Neutrophil (primary cell): ENCODE measurements at regions not wholly inside any gene's neighbourhood (a gene's known extent, or its start where the extent isn't known, plus 50 kb on each side); places are given as distances from the start of the nearest gene placed in this dataset.

ENCODE experiments used
- H3K27ac ChIP-seq: fragments of 200-600 bp; sonication (generic); 2 replicates; pipeline ENCODE4 v1.5.1; 2016; ENCODE audit warnings: mild to moderate bottlenecking, moderate library complexity
- H3K27me3 ChIP-seq: fragments of 200-600 bp; sonication (generic); 2 replicates; pipeline ENCODE4 v1.6.0; 2016; ENCODE audit warnings: mild to moderate bottlenecking
- H3K36me3 ChIP-seq: fragments of 200-600 bp; sonication (generic); 2 replicates; pipeline ENCODE4 v1.5.1; 2017
- H3K4me1 ChIP-seq, 2 experiments: fragments of 200-600 bp in 1 of 2; sonication (generic) in 1 of 2; 1 replicate in 1 of 2; 2 replicates in 1 of 2; pipeline versions ENCODE4 v1.5.1 to v1.6.1; 2013 to 2016; ENCODE audit warnings: low read depth in 1 of 2, low read length in 1 of 2, mild to moderate bottlenecking in 1 of 2, moderate library complexity in 1 of 2; ENCODE audit not compliant: control insufficient read depth in 1 of 2, insufficient read depth in 1 of 2
- H3K4me3 ChIP-seq, 2 experiments: fragments of 200-600 bp in 1 of 2; sonication (generic) in 1 of 2; 1 replicate in 1 of 2; 2 replicates in 1 of 2; pipeline ENCODE4 v1.5.1; 2013 to 2016; ENCODE audit warnings: low read depth in 1 of 2, low read length in 1 of 2, mild to moderate bottlenecking in 1 of 2, moderate library complexity in 1 of 2
- H3K9me3 ChIP-seq: fragments of 200-600 bp; sonication (generic); 2 replicates; pipeline ENCODE4 v1.5.1; 2016
- CTCF ChIP-seq: fragments of 200-600 bp; sonication (generic); IDR thresholded peaks from 2 replicates; pipeline ENCODE4 v1.5.1; 2016; ENCODE audit warnings: antibody characterized with exemption

GRCh38 chr6:14770040-14770439 is 475.8 kb upstream of the JARID2 start:
- no peak overlapping the region for H3K27ac ChIP-seq
- H3K9me3 ChIP-seq, result no peaks in the 10 kb centered on the region
- H3K4me1 ChIP-seq, result peaks cover 5 to 6% of the 10 kb centered on the region in 2 experiments
- no peak for TF ChIP-seq CTCF
- no peak overlapping the region for H3K4me3 ChIP-seq
- H3K27me3 ChIP-seq, result no peaks in the 10 kb centered on the region
- H3K36me3 ChIP-seq, result no peaks in the 10 kb centered on the region

- no peak for TF ChIP-seq CTCF
- Histone ChIP-seq H3K27me3 (no peaks in the 10 kb centered on the region), H3K4me1 (peaks cover 5% of the 10 kb centered on the region in 2 experiments), H3K36me3 (no peaks in the 10 kb centered on the region), H3K27ac (no peak overlapping the region), H3K9me3 (no peaks in the 10 kb centered on the region), H3K4me3 (no peak overlapping the region)
These were observed 475.3 kb upstream of the JARID2 start for GRCh38 chr6:14770572-14770971.

GRCh38 chr6:14771016-14771415 is 474.9 kb upstream of the JARID2 start:
- TF ChIP-seq CTCF, result no peak
- H3K4me1 ChIP-seq, result peaks cover under 1% of the 10 kb centered on the region in 2 experiments
- H3K27ac ChIP-seq, result no peak overlapping the region
- H3K36me3 ChIP-seq, result no peaks in the 10 kb centered on the region
- H3K27me3 ChIP-seq, result no peaks in the 10 kb centered on the region
- H3K9me3 ChIP-seq, result no peaks in the 10 kb centered on the region
- H3K4me3 ChIP-seq, result no peak overlapping the region

GRCh38 chr6:14772188-14772587 is 473.7 kb upstream of the JARID2 start:
- H3K9me3 ChIP-seq, result no peaks in the 10 kb centered on the region
- no peak overlapping the region for H3K4me3 ChIP-seq
- no peaks in the 10 kb centered on the region for H3K4me1 ChIP-seq
- no peak for TF ChIP-seq CTCF
- H3K36me3 ChIP-seq, result no peaks in the 10 kb centered on the region
- no peak overlapping the region for H3K27ac ChIP-seq
- no peaks in the 10 kb centered on the region for H3K27me3 ChIP-seq

- Histone ChIP-seq H3K27ac (no peak overlapping the region), H3K4me1 (no peaks in the 10 kb centered on the region), H3K9me3 (no peaks in the 10 kb centered on the region), H3K4me3 (no peak overlapping the region), H3K36me3 (no peaks in the 10 kb centered on the region), H3K27me3 (no peaks in the 10 kb centered on the region)
- no peak for TF ChIP-seq CTCF
These were observed 470.3 kb upstream of the JARID2 start for GRCh38 chr6:14775528-14775927.

GRCh38 chr6:14776307-14776706 is 469.6 kb upstream of the JARID2 start:
- Histone ChIP-seq H3K27me3 (no peaks in the 10 kb centered on the region), H3K9me3 (no peaks in the 10 kb centered on the region), H3K4me3 (no peak overlapping the region), H3K4me1 (no peaks in the 10 kb centered on the region), H3K36me3 (no peaks in the 10 kb centered on the region), H3K27ac (no peak overlapping the region)
- TF ChIP-seq CTCF, result no peak
